Stimulated activated CD4-positive, alpha-beta T cell treated with anti-CD3 and anti-CD28 coated beads, TNF-alpha, amount 100 ng/mL, for 1 hour (primary cell): ENCODE measurements at regions not wholly inside any gene's neighbourhood (a gene's known extent, or its start where the extent isn't known, plus 50 kb on each side); places are given as distances from the start of the nearest gene placed in this dataset.

ENCODE experiments used
- DNase-seq, 3 donors: peaks; one replicate each; pipeline ENCODE4 v3.0.0-alpha.2; 2020; ENCODE audit warnings: low read depth in 3 of 3, low spot score in 1 of 3

DNA sequence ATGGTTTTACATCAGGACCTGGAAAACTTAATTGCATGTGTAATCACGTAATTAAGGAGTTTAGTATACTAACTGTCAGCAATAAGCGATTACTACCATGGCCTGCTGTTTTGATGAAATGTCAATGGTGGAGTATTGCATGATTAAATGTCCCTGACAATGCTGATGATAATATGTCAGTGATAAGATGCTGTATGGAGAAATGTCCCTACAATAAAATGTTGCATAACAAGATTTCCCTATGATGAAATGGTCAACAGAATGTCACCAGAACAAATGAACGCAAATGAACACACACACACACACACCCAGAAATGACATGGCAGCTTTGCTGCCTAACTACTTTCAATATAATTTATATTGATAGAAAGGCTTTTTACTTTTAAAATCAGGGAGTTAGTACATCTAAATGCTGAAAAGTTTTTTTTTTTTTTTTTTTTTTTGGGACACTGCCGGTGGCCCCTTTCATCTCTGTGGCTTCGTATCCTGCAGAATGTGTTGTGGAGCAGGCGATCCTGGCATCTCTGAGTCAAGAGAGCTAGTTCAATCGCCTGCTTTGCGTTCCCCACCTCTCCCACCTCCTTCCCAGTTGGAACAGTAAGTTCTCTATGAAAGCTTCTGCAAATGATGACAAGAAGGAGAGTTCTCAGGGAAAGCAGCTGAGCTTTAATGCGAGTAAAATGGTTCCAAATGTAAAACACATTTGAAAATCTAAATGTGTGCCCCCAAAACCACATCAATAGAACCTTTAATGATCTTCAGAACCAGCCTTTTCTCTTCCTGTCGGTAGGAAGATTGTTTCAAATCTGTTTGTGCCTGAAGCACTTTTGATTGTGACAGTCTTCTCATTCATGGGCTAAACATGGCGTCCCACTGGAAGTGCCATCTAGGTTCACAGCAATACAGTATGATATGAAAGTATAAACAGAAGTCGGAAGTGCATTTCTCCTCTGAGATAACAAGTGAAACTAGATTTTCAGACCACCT lies 170.1 kb upstream of the GBE1 start:
- DNase-seq: no peak

DNA sequence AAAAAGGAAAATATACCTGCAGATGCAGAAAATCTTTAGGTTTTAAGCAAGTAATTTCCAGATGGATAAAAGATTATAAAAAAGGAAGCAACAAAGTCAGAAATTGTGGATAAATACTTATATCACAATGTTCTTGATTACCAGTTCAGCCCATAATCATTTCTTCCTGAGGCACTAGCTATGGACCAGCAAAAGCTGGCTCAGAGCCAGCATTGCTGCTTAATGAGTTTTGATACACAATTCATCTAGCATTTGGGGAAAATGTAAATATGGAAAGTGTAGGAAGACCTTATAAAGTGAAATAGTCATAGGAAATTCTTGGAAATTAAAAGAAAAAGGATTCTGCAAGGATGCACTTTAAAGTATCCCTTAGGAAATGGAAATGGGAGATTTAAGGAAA lies 168.3 kb upstream of the GBE1 start:
- no peak for DNase-seq

DNA sequence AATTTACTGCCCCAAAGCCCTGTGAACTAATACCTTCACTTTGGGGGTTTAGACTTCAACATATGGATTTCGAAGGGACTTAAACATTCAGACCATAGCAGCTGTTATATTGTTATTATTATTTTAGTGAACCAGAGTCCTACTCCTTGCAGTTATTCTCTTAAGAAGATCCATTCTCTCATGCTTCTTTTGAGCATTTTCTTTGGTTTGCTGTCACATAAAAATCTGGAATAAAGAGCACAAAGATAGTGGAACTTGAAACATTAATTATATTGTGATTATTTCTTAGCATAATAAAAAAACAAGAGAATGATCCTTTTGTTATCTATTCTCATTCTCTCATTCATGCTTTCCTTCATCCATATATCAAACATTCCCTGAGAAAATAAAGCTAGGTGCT lies 166.4 kb upstream of the GBE1 start:
- DNase-seq: no peak

DNA sequence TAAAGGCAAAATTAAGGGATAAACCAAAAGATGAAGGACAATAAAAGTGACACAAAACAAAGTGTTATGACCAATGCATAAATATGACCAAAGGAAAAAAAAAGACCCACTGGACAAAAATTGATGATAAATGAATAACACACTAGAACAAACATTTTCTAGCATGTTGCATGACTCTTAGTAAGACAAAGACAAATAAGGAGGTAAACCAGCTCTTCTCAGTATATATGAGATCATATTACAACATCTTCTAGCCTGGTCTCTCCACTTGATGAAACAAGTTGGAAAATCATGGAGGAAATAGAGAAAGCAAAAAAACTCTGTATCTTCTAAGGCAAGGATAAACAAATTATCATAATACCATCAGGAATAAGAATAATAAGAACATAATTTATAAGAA lies 163.9 kb upstream of the GBE1 start:
- DNase-seq: no peak

- no peak for DNase-seq
Observed at GRCh38 chr3:81923038-81923437, 161.6 kb upstream of the GBE1 start.

DNA sequence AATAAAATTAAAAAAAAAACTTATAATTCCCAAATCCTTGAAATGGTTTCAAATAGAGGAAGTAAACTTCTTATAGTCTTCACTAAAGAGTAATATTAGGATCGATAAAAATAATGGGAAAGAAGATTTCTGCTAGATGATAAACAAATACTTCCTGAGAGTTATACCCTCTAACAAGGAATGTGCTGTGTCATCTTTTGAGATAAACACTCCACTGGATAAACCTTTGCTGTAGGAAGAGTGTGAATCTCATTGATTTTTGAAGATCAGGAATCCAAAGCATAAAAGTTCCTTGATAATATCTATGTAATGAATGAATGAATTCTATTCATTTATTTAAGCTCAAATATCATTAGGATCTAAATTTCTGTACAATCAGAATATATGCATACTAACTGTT lies 161.0 kb upstream of the GBE1 start:
- no peak for DNase-seq

- no peak for DNase-seq
Observed at GRCh38 chr3:81920816-81921215, 159.4 kb upstream of the GBE1 start.

DNA sequence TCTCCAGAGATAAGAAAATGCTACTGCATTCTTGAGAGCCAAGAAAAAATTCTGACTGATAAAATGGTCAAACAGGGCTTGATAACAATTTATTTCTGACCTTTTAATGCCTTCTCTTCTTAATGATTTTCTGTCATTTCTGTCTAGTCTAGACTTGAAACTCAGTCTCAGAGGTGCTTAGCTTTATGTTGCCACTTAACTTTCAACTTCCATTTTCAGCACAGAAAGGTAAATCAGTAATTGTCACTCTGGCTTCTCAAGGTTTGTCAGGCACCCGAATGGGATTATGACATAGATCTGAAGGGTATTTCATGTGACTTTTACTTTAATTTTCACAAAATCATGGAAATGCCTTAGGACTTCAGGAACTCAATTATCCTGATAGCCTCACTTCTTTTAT lies 155.4 kb upstream of the GBE1 start:
- no peak for DNase-seq

- DNase-seq: no peak
Observed at GRCh38 chr3:81913886-81914663, 152.6 kb upstream of the GBE1 start.

- no peak for DNase-seq
Observed at GRCh38 chr3:81911221-81911620, 149.8 kb upstream of the GBE1 start.

GRCh38 chr3:81910244-81910852 lies 148.9 kb upstream of the GBE1 start:
- DNase-seq: no peak

DNA sequence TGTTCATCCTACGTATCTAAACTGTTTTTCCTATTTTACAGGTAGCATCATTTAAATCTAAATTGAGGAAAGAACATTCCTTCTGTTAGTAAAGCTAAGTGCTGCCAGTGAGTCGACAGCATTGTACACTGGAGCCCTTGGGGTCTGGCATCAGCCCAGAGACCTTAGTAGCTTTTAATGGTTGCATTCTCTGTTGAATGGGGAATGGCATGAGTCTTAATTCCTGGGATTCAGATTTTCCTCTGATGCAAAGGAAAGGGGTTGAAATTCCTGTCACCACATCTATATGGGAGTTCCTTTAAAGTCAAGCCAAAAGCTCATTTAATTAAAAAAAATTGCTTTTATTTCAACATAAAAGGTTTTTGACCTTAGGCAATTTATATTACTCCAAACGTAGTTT lies 148.4 kb upstream of the GBE1 start:
- DNase-seq: no peak

DNA sequence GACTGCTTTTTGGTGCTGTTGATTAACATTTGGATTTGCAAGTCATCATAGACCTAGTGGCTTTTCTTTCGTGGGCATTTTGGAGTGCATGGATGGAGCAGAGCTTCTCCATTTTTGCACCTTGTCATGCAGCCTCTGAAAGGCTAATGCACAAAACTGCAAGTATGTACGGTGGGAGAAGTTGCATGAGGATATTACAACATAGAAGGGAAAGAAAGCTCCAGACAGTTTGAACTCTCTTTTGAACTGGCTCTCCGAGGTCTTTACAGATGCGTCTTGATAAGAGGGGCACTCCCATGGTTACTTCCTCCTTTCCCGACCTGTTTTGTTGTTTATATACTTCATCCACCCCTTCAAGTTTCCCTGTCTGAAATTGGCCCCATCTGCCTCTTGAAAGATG lies 147.1 kb upstream of the GBE1 start:
- DNase-seq: no peak

DNA sequence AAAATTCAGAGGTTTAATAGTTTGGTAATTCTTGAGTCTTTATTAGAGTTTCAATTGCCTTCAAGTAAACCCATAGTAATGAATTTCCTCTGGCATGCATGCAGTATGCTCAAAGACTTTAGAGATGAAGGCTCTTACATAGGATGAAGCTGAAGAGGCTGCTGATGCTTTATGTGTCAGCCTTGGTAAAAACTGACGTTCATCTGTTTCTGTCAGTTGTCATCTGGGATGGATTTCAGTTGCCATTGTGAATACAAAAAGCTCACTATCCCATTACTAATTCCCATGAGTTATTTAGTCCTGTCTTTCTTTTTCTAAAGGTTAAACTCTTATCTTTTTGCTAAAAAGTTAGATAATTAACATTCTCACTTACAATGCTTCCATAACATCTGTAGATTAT lies 136.9 kb upstream of the GBE1 start:
- no peak for DNase-seq

DNA sequence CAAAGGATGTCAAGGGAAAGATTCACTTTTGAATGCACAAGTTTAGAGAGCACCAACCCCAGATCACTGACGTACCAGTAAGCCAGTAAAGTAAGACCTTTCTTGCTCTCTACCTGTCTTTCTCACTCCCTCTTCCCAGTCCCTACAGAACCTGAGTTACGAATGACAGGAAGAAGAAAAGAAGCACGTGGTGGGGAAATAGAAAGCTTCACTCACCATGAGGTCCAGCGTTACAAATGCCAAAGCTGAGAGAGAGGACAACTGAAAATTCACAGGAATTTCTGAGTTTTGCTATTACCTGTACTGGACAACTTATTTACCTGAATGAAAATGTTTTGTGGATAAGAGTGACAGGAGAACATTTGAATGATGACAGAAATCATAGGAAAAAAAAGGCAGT lies 133.2 kb upstream of the GBE1 start:
- DNase-seq: no peak

- no peak for DNase-seq
Observed at GRCh38 chr3:81891055-81891895, 129.8 kb upstream of the GBE1 start.

DNA sequence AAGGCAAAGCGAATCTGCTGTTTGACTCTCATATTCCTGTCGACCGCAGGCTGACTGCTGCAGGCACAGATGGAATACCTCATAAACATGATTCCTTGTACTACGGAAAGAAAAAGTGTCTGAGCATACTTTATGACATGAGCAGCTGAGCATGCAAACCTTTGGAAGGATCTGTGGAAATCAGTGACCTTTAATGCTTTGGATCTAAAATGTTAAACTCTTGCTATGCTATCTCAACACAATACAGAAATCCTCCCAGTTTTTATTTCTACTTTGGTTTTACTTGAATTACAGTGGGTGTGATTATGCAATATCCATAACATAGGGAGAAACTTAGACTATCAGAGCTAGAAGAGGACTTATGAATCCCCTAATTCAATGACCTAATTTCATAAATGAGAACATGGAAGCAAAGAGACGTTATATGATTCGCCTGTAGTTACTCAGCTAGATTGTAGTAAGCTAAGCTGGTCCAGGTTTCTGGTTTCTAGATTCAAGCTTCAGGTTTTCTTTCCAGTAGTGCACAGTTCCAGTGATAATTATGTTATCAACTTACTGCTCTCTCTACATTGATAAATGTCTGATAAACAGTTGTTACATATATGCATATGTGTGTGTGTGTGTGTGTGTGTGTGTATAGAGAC lies 127.6 kb upstream of the GBE1 start:
- DNase-seq: no peak

DNA sequence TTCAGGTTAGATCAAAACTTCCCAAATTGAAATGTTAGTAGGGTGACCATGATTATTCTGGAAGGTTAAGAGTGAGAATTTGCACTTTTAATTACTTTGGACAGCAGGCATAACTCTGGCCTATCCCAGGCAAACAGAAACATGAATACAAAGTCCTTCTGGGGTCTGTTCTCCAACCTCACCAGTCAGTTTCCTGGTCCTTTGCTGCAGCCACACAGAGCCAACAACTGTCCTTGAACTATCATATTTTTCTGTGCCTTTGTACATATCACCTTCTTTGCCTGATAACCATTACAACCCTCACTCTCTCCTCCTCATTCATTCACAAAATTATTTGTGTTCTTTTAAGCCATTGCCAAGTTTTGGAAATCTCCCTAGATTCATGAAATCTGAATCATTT lies 126.0 kb upstream of the GBE1 start:
- DNase-seq: no peak

DNA sequence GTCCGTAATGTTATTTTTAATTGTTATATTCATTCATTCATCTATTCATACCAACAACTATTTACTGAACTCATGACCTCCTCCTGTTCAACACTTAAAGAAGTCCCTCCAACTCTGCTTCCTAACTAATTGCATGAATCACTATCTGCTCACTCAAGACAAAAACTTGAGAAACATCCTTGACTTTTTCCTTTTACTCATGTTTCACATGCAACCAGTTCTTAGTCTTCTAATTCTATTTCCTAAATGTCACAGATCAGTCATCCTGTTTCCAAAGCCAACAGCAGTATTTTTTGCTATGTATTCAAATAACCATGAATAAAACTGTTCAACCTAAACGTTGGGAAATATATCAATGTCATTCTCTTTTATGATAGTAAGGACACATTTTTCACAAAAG lies 124.6 kb upstream of the GBE1 start:
- DNase-seq: no peak

- no peak for DNase-seq
Observed at GRCh38 chr3:81884791-81885190, 123.3 kb upstream of the GBE1 start.

GRCh38 chr3:81876826-81877225 lies 115.4 kb upstream of the GBE1 start:
- DNase-seq: no peak
